ENCODE measurements at regions not wholly inside any gene's neighbourhood (a gene's known extent, or its start where the extent isn't known, plus 50 kb on each side); places are given as distances from the start of the nearest gene placed in this dataset.

DNA sequence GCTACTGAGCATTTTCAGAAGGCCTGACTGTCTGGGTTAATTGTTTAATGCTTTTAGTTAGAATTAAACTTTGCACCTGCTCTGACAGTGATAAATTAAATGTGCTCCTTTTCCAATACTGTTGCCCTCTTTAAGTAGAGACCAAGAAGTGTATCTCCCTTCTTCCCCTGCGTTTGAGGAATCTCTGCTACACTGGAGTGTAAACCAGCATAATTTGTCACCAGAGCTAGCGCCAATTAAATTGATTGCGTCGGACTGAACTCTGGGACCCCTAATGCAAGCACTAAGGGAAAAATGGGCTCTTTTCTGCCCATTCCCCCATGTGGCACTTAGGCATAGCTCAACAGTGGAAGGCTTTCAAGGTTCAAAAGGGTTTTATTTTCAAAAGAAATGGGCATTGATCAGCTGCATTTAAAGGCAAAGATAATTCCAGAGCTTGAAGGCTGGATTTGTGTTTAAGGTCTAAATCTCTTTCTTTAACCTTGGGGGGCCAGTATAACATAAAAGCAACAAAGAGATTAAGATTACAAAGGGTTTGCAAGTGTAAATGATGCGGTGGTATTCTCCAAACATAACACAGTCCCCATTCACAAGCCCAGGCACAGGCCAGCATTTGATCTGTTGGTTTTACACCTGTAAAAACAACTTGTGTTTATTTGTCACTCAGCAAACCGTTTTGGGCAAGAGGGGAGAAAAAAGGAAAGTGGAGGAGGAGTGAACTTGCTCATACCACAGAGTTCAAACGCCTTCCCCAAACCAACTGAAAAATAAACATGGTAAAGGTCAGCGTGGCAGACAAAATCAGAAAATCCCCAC lies 427.6 kb downstream of the BCL11A start:
- no peak overlapping the region for H3K9ac ChIP-seq
- no peak overlapping the region for H3K27ac ChIP-seq
- H3K4me3 ChIP-seq, result no peak overlapping the region
- H3K9me3 ChIP-seq, result peaks cover 21% of the 10 kb centered on the region
- H3K4me1 ChIP-seq, result no peaks in the 10 kb centered on the region
- H3K36me3 ChIP-seq, result no peaks in the 10 kb centered on the region
- no peak overlapping the region for H3K4me2 ChIP-seq
- TF ChIP-seq Cebpa-rat (IDR thresholded peaks at IDR 0.05), result no peak
- no peaks in the 10 kb centered on the region for H4K20me1 ChIP-seq
- H3K27me3 ChIP-seq, result no peaks in the 10 kb centered on the region

DNA sequence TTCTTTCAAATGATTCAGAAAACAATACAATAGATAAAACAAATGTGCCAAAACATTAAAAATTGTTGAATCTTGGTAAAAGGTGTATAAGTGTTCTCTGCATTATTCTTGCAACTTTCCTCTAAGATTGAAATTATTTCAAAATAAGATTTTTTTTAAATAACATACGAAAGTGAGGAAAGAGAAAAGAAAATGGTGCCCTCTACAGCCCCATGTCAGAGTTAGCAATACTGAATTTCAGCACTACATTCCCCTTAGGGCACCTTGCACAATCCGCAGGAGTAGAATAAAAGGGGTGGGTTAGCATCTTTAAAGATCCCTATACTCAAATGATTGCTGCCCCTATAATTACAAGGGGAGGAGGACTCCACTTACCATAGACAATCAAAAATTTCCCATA lies 433.7 kb downstream of the BCL11A start:
- H3K4me2 ChIP-seq, result no peak overlapping the region
- H3K4me1 ChIP-seq, result no peaks in the 10 kb centered on the region
- H3K9me3 ChIP-seq, result peaks cover 33% of the 10 kb centered on the region
- TF ChIP-seq Cebpa-rat (IDR thresholded peaks at IDR 0.05), result no peak
- no peaks in the 10 kb centered on the region for H3K27me3 ChIP-seq
- H4K20me1 ChIP-seq, result no peaks in the 10 kb centered on the region
- no peak overlapping the region for H3K27ac ChIP-seq
- H3K9ac ChIP-seq, result no peak overlapping the region
- H3K4me3 ChIP-seq, result no peak overlapping the region
- no peaks in the 10 kb centered on the region for H3K36me3 ChIP-seq

DNA sequence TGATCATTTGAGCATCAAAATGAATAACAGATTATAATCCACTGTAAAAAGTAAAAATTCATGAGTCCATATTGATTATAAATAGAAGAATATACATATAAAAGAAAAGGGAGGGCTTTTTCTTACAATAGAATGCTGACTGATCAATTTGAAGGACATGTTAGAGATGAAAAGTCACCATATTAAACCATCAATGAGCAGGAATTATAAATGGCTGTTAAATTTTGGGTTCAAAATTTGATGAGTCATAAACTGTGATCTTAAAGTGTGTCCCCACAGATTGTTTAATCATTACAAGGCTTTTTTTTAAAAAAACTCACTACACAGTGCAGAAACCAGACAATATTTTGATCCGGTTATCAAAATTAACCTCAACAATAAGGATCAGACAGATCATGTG lies 434.5 kb downstream of the BCL11A start:
- Histone ChIP-seq H3K27me3 (no peaks in the 10 kb centered on the region), H3K27ac (no peak overlapping the region), H3K4me2 (no peak overlapping the region), H3K9ac (no peak overlapping the region), H3K36me3 (no peaks in the 10 kb centered on the region), H3K4me1 (no peaks in the 10 kb centered on the region), H4K20me1 (no peaks in the 10 kb centered on the region), H3K4me3 (no peak overlapping the region), H3K9me3 (peaks cover 33% of the 10 kb centered on the region)
- TF ChIP-seq Cebpa-rat (IDR thresholded peaks at IDR 0.05), result no peak

DNA sequence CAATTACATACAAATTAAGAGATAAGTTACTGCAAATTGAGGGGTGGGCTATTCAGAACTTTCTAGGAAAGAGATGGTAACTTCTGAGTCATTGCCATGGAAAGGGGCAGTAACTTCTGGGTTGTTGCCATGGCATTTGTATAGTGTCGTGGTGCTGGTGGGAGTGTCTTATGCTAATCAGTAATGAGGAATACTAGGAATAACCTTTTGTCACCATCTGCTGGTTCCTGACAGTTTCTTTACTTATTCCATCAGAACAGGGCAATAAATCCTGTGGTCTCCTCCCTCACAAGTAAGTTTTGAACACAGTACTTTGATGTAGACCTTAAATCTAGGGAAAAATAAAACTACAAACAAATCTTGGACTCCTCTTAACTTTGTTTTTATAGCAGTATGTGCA lies 435.4 kb downstream of the BCL11A start:
- Histone ChIP-seq H3K9me3 (peaks cover 33% of the 10 kb centered on the region), H4K20me1 (no peaks in the 10 kb centered on the region), H3K27ac (no peak overlapping the region)

DNA sequence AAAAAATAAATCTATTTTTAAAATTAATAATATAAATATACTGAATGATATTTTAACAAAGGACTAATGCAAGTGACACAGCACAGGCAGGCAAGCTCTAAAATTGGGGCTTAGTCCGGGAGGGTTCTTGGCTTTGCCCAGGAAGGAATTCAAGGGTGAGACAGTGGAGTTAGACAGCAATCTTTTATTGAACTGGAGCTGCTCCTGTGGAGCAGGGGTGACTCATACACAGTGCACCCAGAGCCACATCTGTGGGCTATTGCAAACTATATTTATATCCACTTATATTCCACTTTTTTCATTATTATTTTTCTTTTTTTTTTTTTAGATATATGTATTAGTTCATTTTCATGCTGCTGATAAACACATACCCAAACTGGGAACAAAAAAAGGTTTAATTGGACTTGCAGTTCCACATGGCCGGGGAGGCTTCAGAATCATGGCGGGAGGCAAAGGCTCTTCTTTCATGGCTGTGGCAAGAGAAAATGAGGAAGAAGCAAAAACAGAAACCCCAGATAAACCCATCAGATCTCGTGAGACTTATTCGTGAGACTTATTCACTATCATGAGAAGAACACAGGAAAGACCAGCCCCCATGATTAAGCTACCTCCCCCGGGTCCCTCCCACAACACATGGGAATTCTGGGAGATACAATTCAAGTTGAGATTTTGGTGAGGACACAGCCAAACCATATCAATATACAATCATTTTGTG lies 437.1 kb downstream of the BCL11A start:
- no peaks in the 10 kb centered on the region for H4K20me1 ChIP-seq
- peaks cover 28% of the 10 kb centered on the region for H3K9me3 ChIP-seq
- H3K4me1 ChIP-seq, result no peaks in the 10 kb centered on the region
- H3K27ac ChIP-seq, result no peak overlapping the region
- no peak overlapping the region for H3K9ac ChIP-seq
- no peak overlapping the region for H3K4me2 ChIP-seq
- H3K4me3 ChIP-seq, result no peak overlapping the region
- no peaks in the 10 kb centered on the region for H3K36me3 ChIP-seq
- no peak for TF ChIP-seq Cebpa-rat (IDR thresholded peaks at IDR 0.05)
- H3K27me3 ChIP-seq, result no peaks in the 10 kb centered on the region

More for the DNA sequence above, 435.4 kb downstream of the BCL11A start:
- no peaks in the 10 kb centered on the region for H3K36me3 ChIP-seq
- H3K27me3 ChIP-seq, result no peaks in the 10 kb centered on the region
- no peak for TF ChIP-seq Cebpa-rat (IDR thresholded peaks at IDR 0.05)
- no peak overlapping the region for H3K4me3 ChIP-seq
- no peak overlapping the region for H3K4me2 ChIP-seq
- no peaks in the 10 kb centered on the region for H3K4me1 ChIP-seq
- no peak overlapping the region for H3K9ac ChIP-seq

DNA sequence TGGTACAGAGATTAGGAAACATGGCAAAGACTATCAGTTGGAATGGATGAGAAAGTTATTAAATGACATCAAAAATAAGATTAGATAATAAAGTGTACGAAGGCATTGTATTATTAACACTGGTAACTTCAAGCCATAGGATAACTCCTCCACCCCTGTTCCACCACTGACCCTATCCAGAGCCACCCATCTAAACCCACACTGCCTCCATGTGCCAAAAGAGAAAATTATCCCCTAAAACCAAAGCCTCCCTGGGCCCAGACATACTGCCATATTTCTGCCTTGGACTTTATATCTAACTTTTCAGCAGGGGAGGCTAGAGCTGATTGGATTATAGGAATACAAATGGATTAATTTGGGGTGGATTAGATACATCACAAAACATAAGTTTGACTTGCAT lies 443.7 kb downstream of the BCL11A start:
- H3K4me3 ChIP-seq, result no peak overlapping the region
- H3K4me1 ChIP-seq, result peaks cover 15% of the 10 kb centered on the region
- no peak overlapping the region for H3K27ac ChIP-seq
- H3K4me2 ChIP-seq, result no peak overlapping the region
- H3K9ac ChIP-seq, result no peak overlapping the region
- H4K20me1 ChIP-seq, result no peaks in the 10 kb centered on the region
- no peaks in the 10 kb centered on the region for H3K27me3 ChIP-seq
- no peaks in the 10 kb centered on the region for H3K36me3 ChIP-seq
- TF ChIP-seq Cebpa-rat (IDR thresholded peaks at IDR 0.05), result no peak
- 0 out of 2 replicates have a peak, but pooled peaks cover 3% of the 10 kb centered on the region for H3K9me3 ChIP-seq

DNA sequence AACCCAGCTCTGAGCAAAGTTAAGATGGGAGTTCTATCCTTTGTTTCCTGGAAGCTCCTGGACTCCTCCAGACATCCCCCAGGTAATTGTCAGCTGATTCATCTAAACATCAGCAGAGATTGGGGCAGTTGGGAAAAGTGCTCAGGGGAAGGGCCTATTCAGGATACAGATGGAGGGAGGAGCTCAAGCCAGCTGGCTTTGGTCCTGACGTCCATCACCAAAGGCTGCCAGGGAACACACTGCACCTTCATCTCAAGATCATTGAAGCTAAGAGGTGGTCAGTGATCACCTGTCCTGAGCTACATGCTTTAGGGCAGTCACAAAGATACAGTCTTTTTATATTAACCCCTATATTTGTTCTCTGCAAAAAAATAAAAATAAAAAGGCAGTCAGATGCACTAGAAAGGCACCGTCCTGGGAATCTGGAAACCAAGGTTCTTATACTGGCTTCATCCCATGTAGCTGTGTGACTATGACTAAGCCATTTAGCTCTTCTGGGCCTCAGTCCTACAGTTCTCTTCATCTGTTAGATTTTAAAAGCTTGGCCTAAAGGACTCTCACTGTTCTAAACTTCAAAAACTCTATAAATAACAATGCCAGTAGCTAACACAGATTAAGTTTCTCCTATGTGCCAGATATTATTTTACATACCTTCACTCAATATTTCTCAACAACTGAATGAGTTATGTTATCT lies 446.5 kb downstream of the BCL11A start:
- Histone ChIP-seq H3K4me3 (no peak overlapping the region), H3K27ac (no peak overlapping the region)
- no peak for TF ChIP-seq Cebpa-rat (IDR thresholded peaks at IDR 0.05)

DNA sequence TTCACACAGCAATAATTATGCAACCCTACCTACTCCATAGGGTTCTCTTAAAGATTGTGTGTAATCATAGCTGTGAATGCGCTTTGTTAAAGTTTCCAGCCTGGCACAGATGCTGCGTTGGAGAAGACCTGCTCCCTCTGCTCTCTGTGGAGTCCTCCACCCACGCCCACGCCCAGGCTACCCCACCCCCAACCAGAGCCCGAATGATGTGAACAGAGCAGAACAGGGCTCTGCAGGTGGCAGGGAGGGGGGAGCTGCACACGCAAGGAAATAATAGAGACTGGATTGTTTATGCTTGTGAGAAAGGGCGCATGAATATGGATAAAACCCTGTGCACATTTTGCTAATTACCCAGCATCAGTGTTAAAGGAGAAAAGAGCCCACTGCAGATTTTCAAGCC lies 447.5 kb downstream of the BCL11A start:
- H3K36me3 ChIP-seq, result no peaks in the 10 kb centered on the region
- peak overlapping the region; percentile 49 for H3K27ac ChIP-seq
- no peaks in the 10 kb centered on the region for H3K27me3 ChIP-seq
- H3K9ac ChIP-seq, result no peak overlapping the region
- TF ChIP-seq Cebpa-rat (IDR thresholded peaks at IDR 0.05), result no peak
- no peak overlapping the region for H3K4me3 ChIP-seq
- peak overlapping the region; percentile 43 for H3K4me2 ChIP-seq
- peaks cover 11% of the 10 kb centered on the region; the same call in 1 of the 2 replicates for H3K9me3 ChIP-seq
- no peaks in the 10 kb centered on the region for H4K20me1 ChIP-seq
- peaks cover 40% of the 10 kb centered on the region for H3K4me1 ChIP-seq

More for the DNA sequence above, 446.5 kb downstream of the BCL11A start:
- Histone ChIP-seq H3K4me1 (peaks cover 30% of the 10 kb centered on the region), H3K27me3 (no peaks in the 10 kb centered on the region), H3K36me3 (no peaks in the 10 kb centered on the region), H4K20me1 (no peaks in the 10 kb centered on the region), H3K4me2 (no peak overlapping the region), H3K9ac (no peak overlapping the region), H3K9me3 (peaks cover 6% of the 10 kb centered on the region; the same call in 1 of the 2 replicates)

DNA sequence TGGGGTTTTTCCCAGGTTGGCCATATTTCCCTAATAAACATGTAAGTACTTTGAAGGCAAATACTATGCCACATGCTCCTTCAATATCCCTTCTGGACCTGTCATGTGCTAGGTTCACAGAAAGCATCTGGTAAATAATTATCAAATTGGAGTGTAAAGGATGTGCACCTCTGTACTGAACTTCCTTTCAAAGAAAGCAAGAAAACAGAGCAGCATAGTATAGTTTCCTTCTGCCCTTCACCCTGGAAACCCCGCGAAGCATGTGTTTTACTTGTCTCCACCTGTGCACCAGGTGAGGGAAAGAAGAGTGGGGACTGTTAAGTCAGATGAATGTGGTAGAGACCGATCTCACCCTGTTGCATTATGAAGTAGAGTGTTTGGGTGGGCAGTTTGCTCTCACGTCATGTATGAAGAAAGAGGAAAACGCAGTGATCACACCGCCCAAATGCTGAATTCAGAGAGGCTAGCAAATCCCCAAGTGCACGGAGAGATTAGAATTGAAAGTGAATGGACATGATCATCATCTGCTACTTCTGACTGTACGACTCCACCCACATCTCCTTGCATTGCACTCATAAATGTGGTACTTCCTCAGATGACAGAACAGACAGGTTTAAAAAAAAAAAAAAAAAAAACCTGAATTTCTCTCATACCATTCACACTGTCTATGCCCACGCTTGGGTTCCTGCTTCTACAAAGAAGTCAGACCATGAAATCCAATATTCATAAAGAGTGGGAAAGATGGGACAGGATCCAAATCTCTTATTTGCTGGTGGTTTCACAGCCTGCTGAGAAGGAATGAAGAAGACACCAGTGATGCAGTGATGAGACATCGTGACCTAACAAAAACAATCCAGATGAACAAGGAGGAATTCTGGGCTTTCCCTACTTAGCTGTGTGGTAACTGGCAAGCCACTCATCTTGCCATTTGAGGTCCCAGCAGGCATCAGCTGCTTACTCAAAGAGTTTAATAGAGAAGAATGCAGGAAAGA lies 448.6 kb downstream of the BCL11A start:
- H3K4me3 ChIP-seq, result no peak overlapping the region

More for the DNA sequence above, 448.6 kb downstream of the BCL11A start:
- H3K4me1 ChIP-seq, result peaks cover 51% of the 10 kb centered on the region
- peak overlapping the region; percentile 43 for H3K4me2 ChIP-seq
- H3K27ac ChIP-seq, result peak overlapping the region; percentile 52
- H3K9ac ChIP-seq, result no peak overlapping the region
- peaks cover 13% of the 10 kb centered on the region; the same call in 1 of the 2 replicates for H3K9me3 ChIP-seq
- no peak for TF ChIP-seq Cebpa-rat (IDR thresholded peaks at IDR 0.05)
- no peaks in the 10 kb centered on the region for H3K27me3 ChIP-seq
- no peaks in the 10 kb centered on the region for H3K36me3 ChIP-seq
- H4K20me1 ChIP-seq, result no peaks in the 10 kb centered on the region
